ENCODE measurements at regions not wholly inside any gene's neighbourhood (a gene's known extent, or its start where the extent isn't known, plus 50 kb on each side); places are given as distances from the start of the nearest gene placed in this dataset.
"Not testable (repeated sequence)": the region's sequence is repeated elsewhere in the genome, so short reads cannot be mapped to it uniquely, and the experiment has no call there.

GRCh38 chr4:36573441-36573840 lies 292.0 kb downstream of the DTHD1 start:
- no peak overlapping the region for H3K27ac ChIP-seq (ENCODE audit: insufficient read depth, low read length, poor library complexity, severe bottlenecking)
- no peak for DNase-seq
- H3K4me1 ChIP-seq (ENCODE audit: control insufficient read depth, insufficient read depth, low read length, poor library complexity, severe bottlenecking) = no peaks in the 10 kb centered on the region
- H3K4me3 ChIP-seq (ENCODE audit: insufficient read depth, low read depth, low read length, poor library complexity, severe bottlenecking) = no peak overlapping the region
- H3K9me3 ChIP-seq (ENCODE audit: control insufficient read depth, low read length) = no peaks in the 10 kb centered on the region
- no peaks in the 10 kb centered on the region for H3K36me3 ChIP-seq (ENCODE audit: control insufficient read depth, insufficient read depth, low read length)
- H3K27me3 ChIP-seq (replicated peaks; ENCODE audit: control insufficient read depth, insufficient read depth, low read length, poor library complexity, severe bottlenecking) = no peaks in the 10 kb centered on the region

GRCh38 chr4:36574816-36575215 lies 293.4 kb downstream of the DTHD1 start:
- no peak overlapping the region for H3K4me3 ChIP-seq (ENCODE audit: insufficient read depth, low read depth, low read length, poor library complexity, severe bottlenecking)
- H3K27ac ChIP-seq (ENCODE audit: insufficient read depth, low read length, poor library complexity, severe bottlenecking) = no peak overlapping the region
- H3K27me3 ChIP-seq (replicated peaks; ENCODE audit: control insufficient read depth, insufficient read depth, low read length, poor library complexity, severe bottlenecking) = no peaks in the 10 kb centered on the region
- H3K9me3 ChIP-seq (ENCODE audit: control insufficient read depth, low read length) = no peaks in the 10 kb centered on the region
- DNase-seq = no peak
- H3K36me3 ChIP-seq (ENCODE audit: control insufficient read depth, insufficient read depth, low read length) = no peaks in the 10 kb centered on the region
- H3K4me1 ChIP-seq (ENCODE audit: control insufficient read depth, insufficient read depth, low read length, poor library complexity, severe bottlenecking) = no peaks in the 10 kb centered on the region

GRCh38 chr4:36582198-36582597 lies 300.8 kb downstream of the DTHD1 start:
- Histone ChIP-seq H3K27ac (ENCODE audit: insufficient read depth, low read length, poor library complexity, severe bottlenecking) (no peak overlapping the region), H3K36me3 (ENCODE audit: control insufficient read depth, insufficient read depth, low read length) (no peaks in the 10 kb centered on the region), H3K4me3 (ENCODE audit: insufficient read depth, low read depth, low read length, poor library complexity, severe bottlenecking) (no peak overlapping the region), H3K4me1 (ENCODE audit: control insufficient read depth, insufficient read depth, low read length, poor library complexity, severe bottlenecking) (no peaks in the 10 kb centered on the region), H3K9me3 (ENCODE audit: control insufficient read depth, low read length) (no peaks in the 10 kb centered on the region), H3K27me3 (replicated peaks; ENCODE audit: control insufficient read depth, insufficient read depth, low read length, poor library complexity, severe bottlenecking) (no peaks in the 10 kb centered on the region)
- no peak for DNase-seq

GRCh38 chr4:36587909-36588472 lies 306.6 kb downstream of the DTHD1 start:
- no peaks in the 10 kb centered on the region for H3K9me3 ChIP-seq (ENCODE audit: control insufficient read depth, low read length)
- no peak overlapping the region for H3K27ac ChIP-seq (ENCODE audit: insufficient read depth, low read length, poor library complexity, severe bottlenecking)
- H3K36me3 ChIP-seq (ENCODE audit: control insufficient read depth, insufficient read depth, low read length) = no peaks in the 10 kb centered on the region
- H3K4me1 ChIP-seq (ENCODE audit: control insufficient read depth, insufficient read depth, low read length, poor library complexity, severe bottlenecking) = no peaks in the 10 kb centered on the region
- H3K27me3 ChIP-seq (replicated peaks; ENCODE audit: control insufficient read depth, insufficient read depth, low read length, poor library complexity, severe bottlenecking) = no peaks in the 10 kb centered on the region
- H3K4me3 ChIP-seq (ENCODE audit: insufficient read depth, low read depth, low read length, poor library complexity, severe bottlenecking) = no peak overlapping the region
- no peak for DNase-seq

GRCh38 chr4:36590343-36590742 lies 308.9 kb downstream of the DTHD1 start:
- Histone ChIP-seq H3K9me3 (ENCODE audit: control insufficient read depth, low read length) (no peaks in the 10 kb centered on the region), H3K4me3 (ENCODE audit: insufficient read depth, low read depth, low read length, poor library complexity, severe bottlenecking) (no peak overlapping the region), H3K4me1 (ENCODE audit: control insufficient read depth, insufficient read depth, low read length, poor library complexity, severe bottlenecking) (no peaks in the 10 kb centered on the region), H3K27ac (ENCODE audit: insufficient read depth, low read length, poor library complexity, severe bottlenecking) (no peak overlapping the region), H3K27me3 (replicated peaks; ENCODE audit: control insufficient read depth, insufficient read depth, low read length, poor library complexity, severe bottlenecking) (no peaks in the 10 kb centered on the region), H3K36me3 (ENCODE audit: control insufficient read depth, insufficient read depth, low read length) (no peaks in the 10 kb centered on the region)
- no peak for DNase-seq

GRCh38 chr4:36601864-36602495 lies 320.6 kb downstream of the DTHD1 start:
- H3K9me3 ChIP-seq (ENCODE audit: control insufficient read depth, low read length) = no peaks in the 10 kb centered on the region
- no peak overlapping the region for H3K27ac ChIP-seq (ENCODE audit: insufficient read depth, low read length, poor library complexity, severe bottlenecking)
- H3K4me3 ChIP-seq (ENCODE audit: insufficient read depth, low read depth, low read length, poor library complexity, severe bottlenecking) = no peak overlapping the region
- no peaks in the 10 kb centered on the region for H3K36me3 ChIP-seq (ENCODE audit: control insufficient read depth, insufficient read depth, low read length)
- no peaks in the 10 kb centered on the region for H3K27me3 ChIP-seq (replicated peaks; ENCODE audit: control insufficient read depth, insufficient read depth, low read length, poor library complexity, severe bottlenecking)
- no peak for DNase-seq
- H3K4me1 ChIP-seq (ENCODE audit: control insufficient read depth, insufficient read depth, low read length, poor library complexity, severe bottlenecking) = no peaks in the 10 kb centered on the region

- no peak overlapping the region for H3K4me3 ChIP-seq (ENCODE audit: insufficient read depth, low read depth, low read length, poor library complexity, severe bottlenecking)
These were observed 328.2 kb downstream of the DTHD1 start for GRCh38 chr4:36609661-36610060.

GRCh38 chr4:36610628-36611027 lies 329.2 kb downstream of the DTHD1 start:
- Histone ChIP-seq H3K4me3 (ENCODE audit: insufficient read depth, low read depth, low read length, poor library complexity, severe bottlenecking) (no peak overlapping the region), H3K27ac (ENCODE audit: insufficient read depth, low read length, poor library complexity, severe bottlenecking) (no peak overlapping the region), H3K9me3 (ENCODE audit: control insufficient read depth, low read length) (no peaks in the 10 kb centered on the region), H3K36me3 (ENCODE audit: control insufficient read depth, insufficient read depth, low read length) (no peaks in the 10 kb centered on the region), H3K27me3 (replicated peaks; ENCODE audit: control insufficient read depth, insufficient read depth, low read length, poor library complexity, severe bottlenecking) (no peaks in the 10 kb centered on the region), H3K4me1 (ENCODE audit: control insufficient read depth, insufficient read depth, low read length, poor library complexity, severe bottlenecking) (no peaks in the 10 kb centered on the region)
- DNase-seq = no peak

More at GRCh38 chr4:36609661-36610060, 328.2 kb downstream of the DTHD1 start:
- Histone ChIP-seq H3K4me1 (ENCODE audit: control insufficient read depth, insufficient read depth, low read length, poor library complexity, severe bottlenecking) (no peaks in the 10 kb centered on the region), H3K27ac (ENCODE audit: insufficient read depth, low read length, poor library complexity, severe bottlenecking) (no peak overlapping the region), H3K36me3 (ENCODE audit: control insufficient read depth, insufficient read depth, low read length) (no peaks in the 10 kb centered on the region), H3K9me3 (ENCODE audit: control insufficient read depth, low read length) (no peaks in the 10 kb centered on the region), H3K27me3 (replicated peaks; ENCODE audit: control insufficient read depth, insufficient read depth, low read length, poor library complexity, severe bottlenecking) (no peaks in the 10 kb centered on the region)
- no peak for DNase-seq

- not testable (repeated sequence) for H3K4me3 ChIP-seq (ENCODE audit: insufficient read depth, low read depth, low read length, poor library complexity, severe bottlenecking); DNase-seq; H3K27me3 ChIP-seq (replicated peaks; ENCODE audit: control insufficient read depth, insufficient read depth, low read length, poor library complexity, severe bottlenecking); H3K9me3 ChIP-seq (ENCODE audit: control insufficient read depth, low read length); H3K36me3 ChIP-seq (ENCODE audit: control insufficient read depth, insufficient read depth, low read length); H3K4me1 ChIP-seq (ENCODE audit: control insufficient read depth, insufficient read depth, low read length, poor library complexity, severe bottlenecking); H3K27ac ChIP-seq (ENCODE audit: insufficient read depth, low read length, poor library complexity, severe bottlenecking)
These were observed 331.7 kb downstream of the DTHD1 start for GRCh38 chr4:36613142-36613541.

GRCh38 chr4:36614011-36614410 lies 332.6 kb downstream of the DTHD1 start:
- DNase-seq = no peak
- no peaks in the 10 kb centered on the region for H3K9me3 ChIP-seq (ENCODE audit: control insufficient read depth, low read length)
- H3K36me3 ChIP-seq (ENCODE audit: control insufficient read depth, insufficient read depth, low read length) = no peaks in the 10 kb centered on the region
- H3K4me1 ChIP-seq (ENCODE audit: control insufficient read depth, insufficient read depth, low read length, poor library complexity, severe bottlenecking) = no peaks in the 10 kb centered on the region
- no peaks in the 10 kb centered on the region for H3K27me3 ChIP-seq (replicated peaks; ENCODE audit: control insufficient read depth, insufficient read depth, low read length, poor library complexity, severe bottlenecking)
- no peak overlapping the region for H3K4me3 ChIP-seq (ENCODE audit: insufficient read depth, low read depth, low read length, poor library complexity, severe bottlenecking)
- H3K27ac ChIP-seq (ENCODE audit: insufficient read depth, low read length, poor library complexity, severe bottlenecking) = no peak overlapping the region
